ENCODE measurements at regions not wholly inside any gene's neighbourhood (a gene's known extent, or its start where the extent isn't known, plus 50 kb on each side); places are given as distances from the start of the nearest gene placed in this dataset.

DNA sequence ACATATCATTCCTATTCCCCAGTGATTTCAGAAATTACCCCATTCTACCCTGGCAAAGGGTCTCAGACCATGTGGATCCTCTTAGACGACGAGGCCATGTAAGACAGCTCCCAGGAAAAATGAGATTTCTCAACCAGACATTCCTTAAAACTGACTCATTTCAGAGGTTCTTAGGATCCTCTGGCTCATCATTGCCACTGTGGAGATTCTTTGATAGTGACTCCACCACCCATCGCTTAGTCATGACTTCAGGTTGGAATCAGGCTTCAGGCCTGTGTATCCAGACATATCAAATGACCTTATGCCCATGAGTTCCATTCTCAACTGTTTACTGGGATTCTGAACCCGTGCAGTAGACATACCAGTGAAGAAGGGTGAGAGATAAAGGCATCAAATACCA, 245.6 kb upstream of the TCF4 start:
- TF ChIP-seq, protein P1, sequence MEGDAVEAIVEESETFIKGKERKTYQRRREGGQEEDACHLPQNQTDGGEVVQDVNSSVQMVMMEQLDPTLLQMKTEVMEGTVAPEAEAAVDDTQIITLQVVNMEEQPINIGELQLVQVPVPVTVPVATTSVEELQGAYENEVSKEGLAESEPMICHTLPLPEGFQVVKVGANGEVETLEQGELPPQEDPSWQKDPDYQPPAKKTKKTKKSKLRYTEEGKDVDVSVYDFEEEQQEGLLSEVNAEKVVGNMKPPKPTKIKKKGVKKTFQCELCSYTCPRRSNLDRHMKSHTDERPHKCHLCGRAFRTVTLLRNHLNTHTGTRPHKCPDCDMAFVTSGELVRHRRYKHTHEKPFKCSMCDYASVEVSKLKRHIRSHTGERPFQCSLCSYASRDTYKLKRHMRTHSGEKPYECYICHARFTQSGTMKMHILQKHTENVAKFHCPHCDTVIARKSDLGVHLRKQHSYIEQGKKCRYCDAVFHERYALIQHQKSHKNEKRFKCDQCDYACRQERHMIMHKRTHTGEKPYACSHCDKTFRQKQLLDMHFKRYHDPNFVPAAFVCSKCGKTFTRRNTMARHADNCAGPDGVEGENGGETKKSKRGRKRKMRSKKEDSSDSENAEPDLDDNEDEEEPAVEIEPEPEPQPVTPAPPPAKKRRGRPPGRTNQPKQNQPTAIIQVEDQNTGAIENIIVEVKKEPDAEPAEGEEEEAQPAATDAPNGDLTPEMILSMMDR (IDR thresholded peaks at IDR 0.05 in 4 of 5, conservative IDR thresholded peaks at IDR 0.05 in 1 of 5): no peak
- TF ChIP-seq POLR2A (IDR thresholded peaks at IDR 0.05): no peak

All from gastrocnemius medialis (tissue), 4 donors.